ENCODE measurements at regions not wholly inside any gene's neighbourhood (a gene's known extent, or its start where the extent isn't known, plus 50 kb on each side); places are given as distances from the start of the nearest gene placed in this dataset.
"Not testable (repeated sequence)": the region's sequence is repeated elsewhere in the genome, so short reads cannot be mapped to it uniquely, and the experiment has no call there.

DNA sequence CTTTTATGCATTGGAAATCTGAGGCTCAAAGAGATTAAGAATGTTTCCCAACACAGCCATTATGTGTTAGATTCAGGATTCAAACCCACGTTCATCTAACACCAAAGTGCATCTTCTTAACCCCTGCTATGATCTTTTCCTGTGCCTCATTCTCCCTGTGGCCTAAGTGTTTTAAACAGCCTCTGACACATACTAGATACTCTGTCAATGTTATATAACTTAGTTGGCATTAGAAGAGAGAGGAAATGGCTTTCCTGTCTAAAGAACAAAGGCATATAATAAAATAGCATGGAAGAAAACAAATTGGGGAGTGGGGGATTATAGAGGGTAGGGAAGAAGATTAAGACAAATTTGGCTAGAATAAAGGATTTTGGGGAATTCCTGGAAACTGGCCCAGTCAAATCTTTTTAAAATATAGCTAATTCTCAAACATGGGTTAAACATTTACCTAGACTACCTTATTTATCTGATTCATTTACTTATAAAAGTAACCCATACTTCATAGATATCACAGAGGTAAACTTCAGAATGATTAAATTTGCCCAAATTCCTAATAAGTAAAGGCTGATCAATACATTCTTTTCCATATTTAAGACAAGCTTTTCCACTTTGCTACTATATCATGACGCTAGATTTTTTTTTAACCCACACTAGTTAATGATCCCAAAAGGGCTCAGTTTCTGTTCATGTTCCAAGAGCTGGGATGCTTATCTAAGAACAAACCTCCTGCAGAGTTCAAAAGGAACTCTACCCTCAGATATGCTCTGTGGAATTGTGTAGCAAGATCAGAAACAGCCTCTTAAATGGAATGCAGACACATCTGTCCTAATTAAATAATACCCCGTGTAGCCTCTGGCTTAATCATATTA is 122.9 kb upstream of the PTPRG start:
- no peak for DNase-seq (ENCODE audit: extremely low spot score, insufficient read length, low read depth)
- no peak for FAIRE-seq

DNA sequence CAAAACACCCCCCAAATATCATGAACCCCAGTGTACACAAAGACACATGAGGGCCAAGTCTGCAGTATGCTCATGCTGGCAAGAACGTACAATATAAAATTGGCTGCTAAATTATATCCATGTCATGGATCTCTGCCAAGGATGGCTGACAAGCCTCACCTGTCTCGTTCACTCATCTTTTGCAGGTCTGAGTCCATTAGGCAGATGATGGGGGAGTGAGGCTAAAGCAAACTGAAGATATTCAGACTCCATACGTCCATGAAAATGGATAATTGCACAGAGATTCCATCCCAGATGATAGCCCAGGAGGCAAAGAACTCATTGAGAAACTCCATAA is 122.3 kb upstream of the PTPRG start:
- DNase-seq (ENCODE audit: extremely low spot score, insufficient read length, low read depth) (no peak), FAIRE-seq (no peak)

DNA sequence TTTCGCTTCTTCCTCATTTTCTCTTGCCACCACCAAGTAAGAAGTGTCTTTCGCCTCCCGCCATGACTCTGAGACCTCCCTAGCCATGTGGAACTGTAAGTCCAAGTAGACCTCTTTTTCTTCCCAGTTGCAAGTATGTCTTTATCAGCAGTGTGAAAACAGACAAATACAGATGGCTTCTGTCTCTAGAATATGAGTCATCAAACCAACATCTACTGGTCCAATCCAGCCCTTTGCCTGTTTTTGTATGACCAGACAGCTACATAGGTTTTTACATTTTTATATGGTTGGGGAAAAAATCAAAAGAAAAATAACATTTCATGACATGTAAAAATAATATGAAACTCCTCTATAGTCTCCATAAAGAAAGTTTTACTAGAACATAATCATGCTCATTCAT is 118.7 kb upstream of the PTPRG start:
- no peak for FAIRE-seq
- no peak for DNase-seq (ENCODE audit: extremely low spot score, insufficient read length, low read depth)

DNA sequence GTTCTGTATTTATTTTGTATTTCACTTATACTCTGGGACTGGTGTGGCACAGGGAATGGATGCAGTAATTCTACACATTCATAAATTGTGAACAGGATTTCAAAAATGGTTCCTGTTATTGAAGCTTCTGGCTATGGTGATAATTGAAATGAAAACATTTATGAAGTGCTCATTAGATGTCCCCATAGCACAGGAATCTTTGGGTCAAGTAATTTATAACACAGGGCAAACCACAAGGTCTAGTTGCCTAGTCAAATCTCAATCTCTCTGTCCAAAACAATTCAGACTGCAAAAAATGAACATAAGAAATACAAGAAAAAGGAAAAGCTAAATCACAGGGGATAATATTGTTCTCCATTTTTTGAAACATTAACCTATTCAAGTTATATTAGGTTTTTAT is 117.5 kb upstream of the PTPRG start:
- DNase-seq (ENCODE audit: extremely low spot score, insufficient read length, low read depth) (no peak), FAIRE-seq (no peak)

DNA sequence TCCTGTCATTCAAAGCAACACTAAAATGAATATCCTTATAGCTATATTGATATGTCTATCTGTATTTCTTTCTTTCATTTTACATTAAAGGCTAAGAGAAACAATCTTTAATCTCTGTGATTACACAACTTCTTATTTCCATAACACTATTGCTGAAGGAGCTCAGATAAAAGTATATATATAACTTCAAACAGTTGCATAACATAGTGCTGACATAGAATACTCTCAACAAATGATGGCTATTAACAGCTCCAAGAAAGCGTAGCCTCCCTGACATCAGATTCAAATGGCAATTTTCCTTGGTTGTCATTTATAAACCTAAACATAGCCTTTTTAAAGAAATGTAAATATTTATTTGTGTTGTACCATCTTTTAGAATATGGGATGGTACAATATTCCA is 116.6 kb upstream of the PTPRG start:
- FAIRE-seq (no peak), DNase-seq (ENCODE audit: extremely low spot score, insufficient read length, low read depth) (no peak)

DNA sequence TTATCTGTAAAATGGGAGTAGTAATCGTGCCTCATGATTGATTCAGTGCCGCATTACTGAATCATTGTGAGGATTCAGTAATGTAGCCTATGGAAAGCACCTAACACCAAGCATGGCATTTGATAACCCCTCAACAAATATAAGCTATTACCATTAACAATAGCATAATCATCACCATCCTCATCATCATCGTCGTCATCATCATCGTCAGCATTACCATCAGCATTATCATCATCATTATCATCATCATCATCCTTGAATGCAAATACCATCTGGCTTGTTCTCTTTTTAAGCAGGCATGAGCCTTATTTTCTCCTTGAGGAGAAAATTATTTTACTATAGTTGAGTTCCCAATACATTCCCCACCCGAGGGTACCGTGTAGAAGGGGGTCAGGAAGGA is 115.4 kb upstream of the PTPRG start:
- FAIRE-seq: no peak
- DNase-seq (ENCODE audit: extremely low spot score, insufficient read length, low read depth): no peak

DNA sequence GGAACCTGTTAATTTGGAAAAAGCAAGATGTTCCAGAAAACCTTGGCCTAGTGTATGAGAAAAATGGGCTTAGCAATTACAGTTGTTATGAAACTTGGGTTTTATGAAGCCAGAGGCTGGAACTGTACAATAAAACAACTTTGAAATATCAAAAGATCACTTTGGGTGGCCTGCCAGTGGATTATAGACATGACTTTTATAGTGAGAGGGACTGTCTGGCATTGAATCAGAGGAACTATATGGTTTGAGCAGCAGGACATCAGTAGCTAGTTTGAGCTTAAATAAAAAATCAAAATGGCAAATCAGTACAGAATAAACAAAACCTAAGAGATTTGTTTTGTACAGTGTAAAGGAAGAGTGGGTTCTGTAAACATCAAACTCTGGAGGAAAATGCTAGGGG is 115.0 kb upstream of the PTPRG start:
- no peak for FAIRE-seq
- no peak for DNase-seq (ENCODE audit: extremely low spot score, insufficient read length, low read depth)

DNA sequence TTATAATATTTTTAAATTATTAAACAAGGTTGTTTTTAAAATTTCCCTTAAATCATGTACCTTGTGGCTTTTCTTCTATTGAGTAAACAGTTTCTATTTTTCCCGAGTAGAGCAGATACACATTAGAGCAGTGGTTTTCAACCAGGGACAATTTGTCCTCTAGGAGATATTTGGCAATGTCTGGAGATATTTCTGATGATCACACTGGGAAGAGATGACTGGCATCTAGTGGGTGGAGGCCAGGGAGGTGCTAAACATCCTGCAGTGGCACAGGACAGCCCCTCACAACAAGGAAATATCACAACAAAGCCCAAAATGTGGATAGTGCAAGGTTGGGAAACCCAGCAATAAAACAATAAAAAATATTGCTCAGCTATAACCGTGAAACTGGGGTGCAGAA is 113.0 kb upstream of the PTPRG start:
- DNase-seq (ENCODE audit: extremely low spot score, insufficient read length, low read depth) (no peak), FAIRE-seq (no peak)

DNA sequence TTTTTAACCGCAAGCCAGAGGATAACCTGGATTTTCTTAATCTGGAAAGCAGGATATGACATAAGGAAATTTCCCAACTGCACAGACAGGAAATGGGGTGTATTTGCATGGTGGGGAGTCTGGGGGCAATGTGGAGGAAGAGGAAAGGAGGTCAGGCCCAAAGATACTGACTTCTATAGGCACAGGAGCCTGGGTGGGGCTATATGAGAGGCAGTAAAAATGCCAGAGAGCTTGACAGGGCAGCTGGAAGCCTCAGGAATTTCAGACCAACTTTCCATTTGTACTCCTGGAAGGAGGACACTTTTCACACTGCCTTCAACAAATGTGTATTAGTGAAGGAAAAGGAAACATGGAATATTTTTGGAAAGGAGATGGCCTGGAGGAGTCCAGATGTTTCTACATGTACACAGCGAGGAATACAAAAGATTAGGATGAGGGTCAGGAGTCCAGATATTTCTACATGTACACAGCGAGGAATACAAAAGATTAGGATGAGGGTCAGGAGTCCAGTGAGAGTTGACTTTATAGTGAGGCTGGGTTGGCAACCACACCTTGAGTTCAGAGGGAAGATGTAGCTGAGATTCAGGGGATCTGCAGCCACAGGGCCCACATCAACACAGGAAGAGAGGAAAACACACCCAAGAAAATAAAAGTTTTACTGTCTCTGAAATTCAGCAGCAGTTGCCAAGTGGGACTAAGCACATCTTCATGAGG is 111.9 kb upstream of the PTPRG start:
- FAIRE-seq: no peak
- no peak for DNase-seq (ENCODE audit: extremely low spot score, insufficient read length, low read depth)

DNA sequence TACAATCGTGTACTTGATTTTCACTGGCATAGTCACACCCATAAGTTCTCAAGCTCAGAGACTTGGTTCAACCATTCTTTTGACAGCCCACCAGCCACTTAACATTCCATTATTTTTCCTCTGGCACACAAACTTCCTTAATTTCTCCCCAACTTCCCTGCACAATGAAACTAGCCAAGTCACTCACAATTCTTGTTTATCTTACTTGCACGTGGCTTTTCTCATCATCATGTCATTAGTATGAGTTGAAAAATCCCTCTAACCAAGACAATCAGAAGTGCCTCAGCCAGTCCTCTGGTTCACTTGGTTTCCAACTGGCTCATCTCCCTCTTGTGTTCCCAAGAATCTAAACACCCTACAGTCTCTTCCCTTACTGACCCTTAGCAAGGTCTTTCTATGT is 110.5 kb upstream of the PTPRG start:
- FAIRE-seq (no peak), DNase-seq (ENCODE audit: extremely low spot score, insufficient read length, low read depth) (no peak)

DNA sequence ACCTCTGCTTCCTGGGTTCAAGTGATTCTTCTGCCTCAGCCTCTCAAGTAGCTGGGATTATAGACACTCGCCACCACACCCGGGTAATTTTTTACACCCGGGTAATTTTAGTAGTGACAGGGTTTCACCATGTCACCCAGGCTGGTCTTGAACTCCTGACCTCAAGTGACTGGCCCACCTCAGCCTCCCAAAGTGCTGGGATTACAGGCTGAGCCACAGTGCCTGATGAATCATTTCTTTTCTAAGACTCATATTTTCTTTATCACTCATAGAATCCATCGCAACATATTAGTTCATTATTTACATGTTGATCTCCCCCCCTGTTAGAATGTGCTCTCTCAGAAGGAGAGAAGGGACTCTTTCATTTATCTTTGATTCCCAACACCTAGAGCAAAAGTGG is 109.5 kb upstream of the PTPRG start:
- no peak for DNase-seq (ENCODE audit: extremely low spot score, insufficient read length, low read depth)
- no peak for FAIRE-seq

DNA sequence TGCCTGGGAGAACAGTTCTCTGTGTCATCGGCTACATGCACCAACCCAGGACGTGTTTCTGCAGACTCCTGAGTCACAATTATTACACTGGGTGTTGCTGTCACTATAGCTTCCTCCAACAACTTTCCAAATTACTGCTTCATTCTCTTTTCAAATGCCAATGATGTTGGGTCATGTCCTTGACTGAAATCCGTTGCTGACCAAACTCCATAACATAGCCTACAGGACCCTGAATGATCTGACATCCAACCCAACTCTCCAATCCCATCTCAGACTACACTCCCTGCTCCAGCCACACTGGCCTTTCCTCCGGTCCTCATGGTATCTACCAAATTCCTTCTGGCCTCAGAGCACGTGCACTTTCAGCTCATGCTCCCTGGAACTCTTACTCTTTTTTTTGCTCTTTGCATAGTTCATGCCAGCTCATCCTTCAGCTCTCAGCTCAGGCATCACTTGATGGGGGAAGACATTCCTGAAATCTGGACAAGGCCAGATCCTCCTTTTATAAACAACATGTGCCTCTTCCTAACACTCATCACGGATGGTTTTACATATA is 108.8 kb upstream of the PTPRG start:
- DNase-seq (ENCODE audit: extremely low spot score, insufficient read length, low read depth) (no peak), FAIRE-seq (no peak)

DNA sequence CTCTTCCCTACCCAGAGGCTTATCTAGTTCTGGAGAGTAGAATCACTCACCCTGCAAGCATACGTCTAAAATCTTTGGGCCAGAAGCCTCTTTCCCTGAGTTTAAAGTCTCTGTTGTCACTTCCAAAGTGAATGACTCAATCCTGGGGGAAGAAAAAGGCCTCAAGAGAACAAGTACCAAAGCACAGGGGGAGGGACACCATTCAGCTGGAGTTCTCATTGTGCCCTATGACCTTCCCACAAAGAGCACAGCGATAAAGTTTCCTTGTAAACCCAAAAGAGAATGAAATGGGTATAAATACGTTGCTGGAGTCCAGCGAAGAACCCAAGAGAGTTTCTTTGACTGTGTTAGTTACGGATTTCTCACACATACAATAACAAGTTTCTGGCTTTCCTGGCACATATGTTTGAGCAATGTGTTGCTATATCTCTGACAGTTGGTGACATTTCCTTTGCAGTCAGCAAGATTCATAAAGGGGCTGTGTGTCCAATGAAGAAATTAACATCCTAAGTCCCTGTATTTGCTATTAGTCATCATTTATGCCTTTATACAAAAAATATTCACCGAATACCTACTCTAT is 107.3 kb upstream of the PTPRG start:
- DNase-seq (ENCODE audit: extremely low spot score, insufficient read length, low read depth) (no peak), FAIRE-seq (no peak)

DNA sequence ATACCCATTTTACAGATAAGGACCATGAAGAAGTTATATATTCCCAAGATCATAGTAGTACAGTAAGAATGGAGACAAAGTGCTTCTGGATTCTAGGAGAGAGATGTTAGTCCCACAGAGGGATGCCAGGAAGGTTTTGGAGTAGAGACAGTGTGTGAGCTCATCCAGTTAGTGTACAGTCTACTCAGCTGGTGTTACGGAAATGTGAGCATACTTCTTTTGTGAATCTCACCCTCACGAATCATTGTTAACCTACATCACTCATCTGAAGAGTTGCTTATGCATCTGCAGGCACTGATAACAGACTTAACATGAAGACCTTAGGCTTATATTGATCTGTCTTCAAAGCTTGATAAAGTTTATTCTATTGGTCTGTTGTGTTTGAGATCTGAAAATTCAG is 106.6 kb upstream of the PTPRG start:
- FAIRE-seq (no peak), DNase-seq (ENCODE audit: extremely low spot score, insufficient read length, low read depth) (no peak)

DNA sequence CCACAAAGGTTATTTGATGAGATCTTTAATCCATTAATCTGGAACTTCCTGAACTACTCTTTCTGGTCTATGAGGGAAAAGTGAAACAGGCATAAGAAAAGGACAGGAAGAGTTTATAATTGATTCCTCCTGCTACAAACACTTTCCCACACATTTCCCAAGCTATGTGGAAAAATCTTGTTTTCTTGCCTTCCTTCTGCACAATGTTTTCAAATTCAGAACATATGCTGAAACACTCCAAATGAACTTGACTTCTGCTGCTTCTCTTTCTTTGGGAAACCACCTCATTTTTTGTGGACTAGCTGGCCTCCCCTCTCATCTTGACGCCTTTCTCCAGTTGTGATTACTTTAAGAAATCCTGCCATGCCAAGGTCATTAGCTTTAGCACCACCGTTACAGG is 100.7 kb upstream of the PTPRG start:
- FAIRE-seq (no peak), DNase-seq (ENCODE audit: extremely low spot score, insufficient read length, low read depth) (no peak)

DNA sequence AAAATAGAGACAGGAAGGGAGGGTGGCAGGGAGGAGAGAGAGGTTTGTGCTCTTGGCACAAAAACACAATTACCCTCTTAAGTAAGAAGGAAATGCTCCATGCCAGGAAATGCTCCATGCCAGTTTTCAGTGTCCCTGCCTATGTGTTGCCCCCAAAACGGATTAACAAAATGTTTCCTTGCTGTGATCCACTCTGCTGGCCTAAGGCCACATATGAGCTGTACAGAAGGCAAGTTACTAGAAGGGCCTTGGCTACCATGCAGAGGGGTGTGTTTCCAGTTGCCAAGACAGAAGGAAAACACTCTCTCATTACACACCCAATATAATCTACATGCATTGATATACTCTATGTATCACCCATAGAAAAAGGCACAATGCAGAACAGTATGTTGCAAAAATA is 98.2 kb upstream of the PTPRG start:
- DNase-seq (ENCODE audit: extremely low spot score, insufficient read length, low read depth): no peak

DNA sequence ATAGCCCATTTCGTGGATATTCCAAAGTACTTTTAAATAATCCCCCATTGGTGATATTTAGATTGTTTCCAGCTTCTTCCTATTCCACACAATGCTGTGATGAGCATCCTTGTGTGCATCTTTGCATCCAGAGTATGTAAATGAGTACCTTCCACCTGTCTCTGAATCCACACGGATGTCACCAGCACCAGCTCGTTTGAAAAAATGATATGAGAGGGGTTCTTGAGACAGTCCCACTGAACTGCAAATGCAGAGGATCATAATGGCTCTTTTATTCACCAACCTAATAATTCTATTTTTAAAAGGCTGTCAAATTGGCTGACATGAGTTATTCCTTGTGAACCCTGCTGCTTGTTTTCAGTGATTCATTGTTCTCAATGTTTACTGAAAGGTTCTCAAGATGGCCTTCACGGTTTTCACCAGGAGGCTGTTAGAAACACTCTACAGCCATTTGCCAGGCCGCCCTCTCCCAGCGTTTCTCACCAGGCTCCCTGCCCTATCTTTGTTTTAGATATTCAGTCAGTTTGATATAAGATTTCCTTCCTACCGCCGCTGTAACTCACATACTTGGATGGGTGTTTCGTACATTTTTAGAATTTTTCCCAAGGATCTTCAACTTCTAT is 96.7 kb upstream of the PTPRG start:
- FAIRE-seq (no peak), DNase-seq (ENCODE audit: extremely low spot score, insufficient read length, low read depth) (no peak)

More for the DNA sequence above, 98.2 kb upstream of the PTPRG start:
- FAIRE-seq: no peak

DNA sequence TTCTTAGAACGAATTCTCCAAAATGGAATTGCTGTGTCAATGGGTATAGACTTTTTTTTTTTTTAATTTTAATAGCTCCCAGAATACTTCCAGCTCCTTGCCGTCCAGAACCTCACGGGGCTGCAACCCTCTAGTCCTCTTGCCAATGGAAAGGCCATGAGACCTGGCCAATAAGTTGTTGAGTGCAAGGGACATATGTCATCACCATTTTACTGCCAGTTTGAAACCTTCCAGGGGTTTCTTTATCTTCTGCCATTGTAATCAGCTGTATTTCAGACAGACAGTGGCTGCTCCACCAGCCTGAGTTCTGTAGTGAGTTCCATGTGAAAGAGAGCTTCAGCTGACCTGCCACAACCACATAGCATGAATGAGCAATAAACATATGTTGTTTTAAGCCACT is 95.0 kb upstream of the PTPRG start:
- DNase-seq (ENCODE audit: extremely low spot score, insufficient read length, low read depth): no peak
- FAIRE-seq: no peak

DNA sequence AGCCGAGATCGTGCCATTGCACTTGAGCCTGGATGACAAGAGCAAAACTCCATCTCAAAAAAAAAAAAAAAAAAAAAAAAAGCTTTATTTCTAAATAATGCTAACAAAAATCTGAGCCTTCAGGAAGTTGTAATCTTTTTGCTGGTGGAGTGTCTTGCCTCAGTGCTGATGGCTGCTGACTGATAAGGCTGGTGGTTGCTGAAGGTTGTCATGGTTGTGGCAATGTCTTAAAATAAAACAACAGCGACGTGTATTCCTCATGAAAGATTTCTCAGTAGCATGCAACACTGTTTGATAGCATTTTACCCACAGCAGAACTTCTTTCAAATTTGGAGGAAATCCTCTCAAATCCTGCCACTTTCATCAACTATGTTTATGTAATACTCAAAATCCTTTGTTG is 77.4 kb upstream of the PTPRG start:
- FAIRE-seq (no peak), DNase-seq (ENCODE audit: extremely low spot score, insufficient read length, low read depth) (no peak)

DNA sequence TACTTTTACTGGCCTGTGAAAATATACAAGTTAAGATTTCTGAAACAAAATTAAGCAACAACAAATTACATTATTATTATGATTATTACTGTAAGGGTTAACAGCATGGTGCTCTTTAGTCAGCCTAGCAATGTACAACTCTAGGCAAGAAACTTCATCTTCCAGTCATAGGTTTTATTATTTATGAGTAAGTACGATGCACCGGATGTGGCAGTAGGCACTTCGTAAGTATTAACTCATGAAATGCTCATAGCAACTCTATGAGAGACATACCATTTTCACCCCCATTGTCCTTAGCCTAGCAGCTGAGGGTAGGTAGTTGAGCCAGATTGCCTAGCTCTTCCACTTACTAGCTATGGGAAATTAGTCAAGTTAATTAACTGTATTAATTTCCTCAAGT is 68.0 kb upstream of the PTPRG start:
- FAIRE-seq (no peak), DNase-seq (ENCODE audit: extremely low spot score, insufficient read length, low read depth) (no peak)

DNA sequence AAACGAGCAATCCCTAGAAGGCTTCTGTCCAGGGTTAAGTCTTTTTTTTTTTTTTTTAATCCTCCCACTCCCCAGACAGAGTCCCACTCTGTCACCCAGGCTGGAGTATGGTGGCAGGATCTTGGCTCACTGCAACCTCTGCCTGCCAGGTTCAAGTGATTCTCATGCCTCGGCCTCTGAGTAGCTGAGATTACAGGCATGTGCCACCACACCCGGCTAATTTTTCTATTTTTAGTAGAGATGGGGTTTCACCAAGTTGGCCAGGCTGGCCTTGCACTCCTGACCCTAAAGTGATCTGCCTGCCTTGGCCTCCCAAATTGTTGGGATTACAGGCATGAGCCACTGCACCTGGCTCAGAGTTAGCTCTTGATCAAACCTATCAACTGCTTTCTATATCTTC is 67.1 kb upstream of the PTPRG start:
- not testable (repeated sequence) for FAIRE-seq; DNase-seq (ENCODE audit: extremely low spot score, insufficient read length, low read depth)

Data from GM18507 (cell line).